HG02884 (cell line): ENCODE measurements at regions not wholly inside any gene's neighbourhood (a gene's known extent, or its start where the extent isn't known, plus 50 kb on each side); places are given as distances from the start of the nearest gene placed in this dataset.
A peak's percentile ranks its signal among the peaks of the same experiment; 100 is the strongest.

ENCODE experiments used
- ATAC-seq: cut with Tn5 transposase; IDR thresholded peaks from one replicate; pipeline ENCODE4 v1.9.1; 2021; ENCODE audit warnings: mild to moderate bottlenecking, moderate library complexity; ENCODE audit not compliant: unreplicated experiment

- no peak for ATAC-seq
Measured at GRCh38 chr18:5646739-5647138, 102.9 kb upstream of the EPB41L3 start.

GRCh38 chr18:5643288-5643687 is 99.5 kb upstream of the EPB41L3 start:
- ATAC-seq: no peak

GRCh38 chr18:5640939-5641338 is 97.1 kb upstream of the EPB41L3 start:
- no peak for ATAC-seq

GRCh38 chr18:5639131-5639530 is 95.3 kb upstream of the EPB41L3 start:
- ATAC-seq: no peak

GRCh38 chr18:5632041-5632440 is 88.2 kb upstream of the EPB41L3 start:
- no peak for ATAC-seq

- no peak for ATAC-seq
Measured at GRCh38 chr18:5630900-5631413, 87.2 kb upstream of the EPB41L3 start.

- peak; percentile 58 for ATAC-seq
Measured at GRCh38 chr18:5630057-5630899, 86.5 kb upstream of the EPB41L3 start.

- no peak for ATAC-seq
Measured at GRCh38 chr18:5628512-5629255, 84.9 kb upstream of the EPB41L3 start.

GRCh38 chr18:5627776-5628511 is 84.1 kb upstream of the EPB41L3 start:
- ATAC-seq: no peak

- ATAC-seq: no peak
Measured at GRCh38 chr18:5626130-5626880, 82.5 kb upstream of the EPB41L3 start.

- no peak for ATAC-seq
Measured at GRCh38 chr18:5625076-5625475, 81.3 kb upstream of the EPB41L3 start.

GRCh38 chr18:5622905-5623304 is 79.1 kb upstream of the EPB41L3 start:
- no peak for ATAC-seq

- ATAC-seq: no peak
Measured at GRCh38 chr18:5620289-5620688, 76.5 kb upstream of the EPB41L3 start.

- ATAC-seq: no peak
Measured at GRCh38 chr18:5619376-5619775, 75.6 kb upstream of the EPB41L3 start.

- no peak for ATAC-seq
Measured at GRCh38 chr18:5618047-5618688, 74.4 kb upstream of the EPB41L3 start.

- ATAC-seq: no peak
Measured at GRCh38 chr18:5611221-5611620, 67.4 kb upstream of the EPB41L3 start.

- ATAC-seq: no peak
Measured at GRCh38 chr18:5608846-5609245, 65.0 kb upstream of the EPB41L3 start.

GRCh38 chr18:5606951-5607350 is 63.2 kb upstream of the EPB41L3 start:
- ATAC-seq: no peak

GRCh38 chr18:5604778-5605177 is 61.0 kb upstream of the EPB41L3 start:
- no peak for ATAC-seq

GRCh38 chr18:5603153-5603552 is 59.4 kb upstream of the EPB41L3 start:
- ATAC-seq: no peak
